ENCODE measurements at regions not wholly inside any gene's neighbourhood (a gene's known extent, or its start where the extent isn't known, plus 50 kb on each side); places are given as distances from the start of the nearest gene placed in this dataset.

GRCh38 chr18:60147323-60147722, 225.3 kb downstream of the MC4R start:
- TF ChIP-seq, protein P1, sequence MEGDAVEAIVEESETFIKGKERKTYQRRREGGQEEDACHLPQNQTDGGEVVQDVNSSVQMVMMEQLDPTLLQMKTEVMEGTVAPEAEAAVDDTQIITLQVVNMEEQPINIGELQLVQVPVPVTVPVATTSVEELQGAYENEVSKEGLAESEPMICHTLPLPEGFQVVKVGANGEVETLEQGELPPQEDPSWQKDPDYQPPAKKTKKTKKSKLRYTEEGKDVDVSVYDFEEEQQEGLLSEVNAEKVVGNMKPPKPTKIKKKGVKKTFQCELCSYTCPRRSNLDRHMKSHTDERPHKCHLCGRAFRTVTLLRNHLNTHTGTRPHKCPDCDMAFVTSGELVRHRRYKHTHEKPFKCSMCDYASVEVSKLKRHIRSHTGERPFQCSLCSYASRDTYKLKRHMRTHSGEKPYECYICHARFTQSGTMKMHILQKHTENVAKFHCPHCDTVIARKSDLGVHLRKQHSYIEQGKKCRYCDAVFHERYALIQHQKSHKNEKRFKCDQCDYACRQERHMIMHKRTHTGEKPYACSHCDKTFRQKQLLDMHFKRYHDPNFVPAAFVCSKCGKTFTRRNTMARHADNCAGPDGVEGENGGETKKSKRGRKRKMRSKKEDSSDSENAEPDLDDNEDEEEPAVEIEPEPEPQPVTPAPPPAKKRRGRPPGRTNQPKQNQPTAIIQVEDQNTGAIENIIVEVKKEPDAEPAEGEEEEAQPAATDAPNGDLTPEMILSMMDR (IDR thresholded peaks at IDR 0.05; ENCODE audit: poor library complexity) = no peak
- TF ChIP-seq EZH2 (IDR thresholded peaks at IDR 0.05; ENCODE audit: borderline replicate concordance) (no peak), EZH2phosphoT487 (IDR thresholded peaks at IDR 0.05; ENCODE audit: low read depth, severe bottlenecking, unreplicated experiment) (no peak)
